GM23338 (cell line): ENCODE measurements at regions not wholly inside any gene's neighbourhood (a gene's known extent, or its start where the extent isn't known, plus 50 kb on each side); places are given as distances from the start of the nearest gene placed in this dataset.

Experiments used
- ATAC-seq: fragments of 200-7000 bp; cut with Tn5 transposase; 3 replicates; pipeline ENCODE4 v1.9.1; 2020
- DNase-seq: peaks from one replicate; pipeline ENCODE4 v3.0.0-alpha.2; 2015; ENCODE audit warnings: low spot score
- H2AFZ ChIP-seq: fragments of 200-600 bp; sonication (generic); 2 replicates; pipeline ENCODE4 v1.8.0; 2016; ENCODE audit warnings: antibody characterized with exemption, mild to moderate bottlenecking, moderate library complexity
- H3F3A ChIP-seq: fragments of 200-600 bp; sonication (generic); replicated peaks from 2 replicates; pipeline ENCODE4 v1.8.0; 2017; ENCODE audit warnings: antibody characterized with exemption, mixed run types, low read depth
- H3K27ac ChIP-seq: fragments of 200-600 bp; sonication (generic); 2 replicates; pipeline ENCODE4 v1.6.1; 2016; ENCODE audit warnings: low read depth
- H3K27me3 ChIP-seq: fragments of 200-600 bp; sonication (generic); 2 replicates; pipeline ENCODE4 v1.8.0; 2016; ENCODE audit warnings: mild to moderate bottlenecking, mixed run types, moderate library complexity; ENCODE audit not compliant: insufficient read depth
- H3K36me3 ChIP-seq: fragments of 200-600 bp; sonication (generic); 2 replicates; pipeline ENCODE4 v1.8.0; 2016; ENCODE audit warnings: mild to moderate bottlenecking; ENCODE audit not compliant: insufficient read depth
- H3K4me1 ChIP-seq: fragments of 200-600 bp; sonication (generic); 2 replicates; pipeline ENCODE4 v1.8.0; 2016; ENCODE audit warnings: mild to moderate bottlenecking, moderate library complexity; ENCODE audit not compliant: insufficient read depth
- H3K4me2 ChIP-seq: fragments of 200-600 bp; sonication (generic); 2 replicates; pipeline ENCODE4 v1.7.1; 2017; ENCODE audit warnings: mixed run types
- H3K4me3 ChIP-seq: fragments of 200-600 bp; sonication (generic); 2 replicates; pipeline ENCODE4 v1.6.1; 2016; ENCODE audit warnings: mixed run types
- H3K79me2 ChIP-seq: fragments of 200-600 bp; sonication (generic); replicated peaks from 2 replicates; pipeline ENCODE4 v1.8.0; 2017; ENCODE audit warnings: mild to moderate bottlenecking; ENCODE audit not compliant: insufficient read depth
- H3K9me2 ChIP-seq: fragments of 200-600 bp; sonication (generic); 2 replicates; pipeline ENCODE4 v1.8.0; 2017; ENCODE audit not compliant: insufficient read depth
- H4K20me1 ChIP-seq: fragments of 200-600 bp; sonication (generic); replicated peaks from 2 replicates; pipeline ENCODE4 v1.8.0; 2017; ENCODE audit warnings: mild to moderate bottlenecking; ENCODE audit not compliant: insufficient read depth
- H3K27ac Mint-ChIP-seq: 2 replicates; pipeline ENCODE4 v1.8.0; 2020; ENCODE audit warnings: inconsistent platforms, mild to moderate bottlenecking, moderate library complexity, mixed read lengths
- H3K27me3 Mint-ChIP-seq: 3 replicates; pipeline ENCODE4 v1.8.0; 2022; ENCODE audit warnings: low read depth, mild to moderate bottlenecking, moderate library complexity, mixed read lengths, inconsistent platforms; ENCODE audit not compliant: insufficient read depth, poor library complexity
- H3K36me3 Mint-ChIP-seq: 3 replicates; pipeline ENCODE4 v1.8.0; 2021; ENCODE audit warnings: low read depth, mild to moderate bottlenecking, inconsistent platforms, moderate library complexity, mixed read lengths
- H3K4me1 Mint-ChIP-seq: 3 replicates; pipeline ENCODE4 v1.8.0; 2020; ENCODE audit warnings: mild to moderate bottlenecking, inconsistent platforms, mixed read lengths
- H3K4me3 Mint-ChIP-seq: 3 replicates; pipeline ENCODE4 v1.8.0; 2021; ENCODE audit warnings: moderate library complexity, mild to moderate bottlenecking, inconsistent platforms, mixed read lengths
- H3K9me3 Mint-ChIP-seq: 3 replicates; pipeline ENCODE4 v1.8.0; 2020; ENCODE audit warnings: moderate library complexity, mild to moderate bottlenecking, inconsistent platforms, mixed read lengths
- CTCF ChIP-seq, 2 experiments: fragments of 200-600 bp in 1 of 2; sonication (generic) in 1 of 2; conservative IDR thresholded peaks; 2 replicates each; pipeline versions ENCODE4 v1.5.1 to v1.6.1; 2016 to 2017; ENCODE audit warnings: antibody characterized with exemption in 2 of 2, low read depth in 2 of 2, mild to moderate bottlenecking in 2 of 2, moderate library complexity in 1 of 2
- ETS1 ChIP-seq: IDR thresholded peaks from 2 replicates; pipeline ENCODE4 v1.6.1; 2016; ENCODE audit warnings: antibody characterized with exemption
- EZH2 ChIP-seq: fragments of 200-600 bp; sonication (generic); IDR thresholded peaks from one replicate; pipeline ENCODE4 v1.8.0; 2017; ENCODE audit warnings: antibody characterized with exemption, mild to moderate bottlenecking, low read depth; ENCODE audit not compliant: unreplicated experiment
- EZH2phosphoT487 ChIP-seq: fragments of 200-600 bp; sonication (generic); IDR thresholded peaks from one replicate; pipeline ENCODE4 v1.8.1; 2018; ENCODE audit warnings: antibody characterized with exemption; ENCODE audit not compliant: unreplicated experiment
- POLR2AphosphoS5 ChIP-seq: IDR thresholded peaks from 2 replicates; pipeline ENCODE4 v1.6.1; 2016; ENCODE audit warnings: antibody characterized with exemption, low read depth
- ZNF331 ChIP-seq: fragments of 250-450 bp; sonication (Bioruptor Pico); IDR thresholded peaks from 2 replicates; pipeline ENCODE4 v1.5.0; 2020; ENCODE audit warnings: low read depth, mild to moderate bottlenecking, moderate library complexity
- ZNF462 ChIP-seq: fragments of 250-450 bp; sonication (Bioruptor Pico); IDR thresholded peaks from 2 replicates; pipeline ENCODE4 v1.5.0; 2020; ENCODE audit warnings: mild to moderate bottlenecking, moderate library complexity

GRCh38 chr4:126268106-126268505, 953.4 kb downstream of the FAT4 start (continued):
- no peak for TF ChIP-seq ZNF462 (CRISPR knock-in tag)

- Mint-ChIP-seq H3K27me3 (no peaks in the 10 kb centered on the region), H3K4me3 (no peak overlapping the region), H3K27ac (no peak overlapping the region), H3K36me3 (no peaks in the 10 kb centered on the region), H3K4me1 (no peaks in the 10 kb centered on the region), H3K9me3 (no peaks in the 10 kb centered on the region)
- no peaks in the 10 kb centered on the region for H3F3A ChIP-seq
- DNase-seq (no peak), ATAC-seq (no peak)
- no peaks in the 10 kb centered on the region for H3K79me2 ChIP-seq
- H3K9me2 ChIP-seq, result no peaks in the 10 kb centered on the region
- H3K4me3 ChIP-seq, result no peak overlapping the region
- no peaks in the 10 kb centered on the region for H3K36me3 ChIP-seq
- no peak overlapping the region for H3K27ac ChIP-seq
- H3K27me3 ChIP-seq, result no peaks in the 10 kb centered on the region
- no peaks in the 10 kb centered on the region for H4K20me1 ChIP-seq
- no peak overlapping the region for H3K4me2 ChIP-seq
- no peak overlapping the region for H2AFZ ChIP-seq
- H3K4me1 ChIP-seq, result peaks cover 4% of the 10 kb centered on the region; the same call in 1 of the 2 replicates
- TF ChIP-seq ZNF462 (CRISPR knock-in tag) (no peak), CTCF (conservative IDR thresholded peaks at IDR 0.05; ENCODE audit: low read depth in 2 of 2) (no peak), ETS1 (no peak), EZH2 (no peak), POLR2AphosphoS5 (no peak), ZNF331 (no peak), EZH2phosphoT487 (no peak)
Observed at GRCh38 chr4:126269106-126269505, 954.4 kb downstream of the FAT4 start.
